ENCODE measurements at regions not wholly inside any gene's neighbourhood (a gene's known extent, or its start where the extent isn't known, plus 50 kb on each side); places are given as distances from the start of the nearest gene placed in this dataset.

GRCh38 chrX:39577206-39577984 is 520.4 kb downstream of the BCOR start:
- TF ChIP-seq MAFK (IDR thresholded peaks at IDR 0.05; ENCODE audit: low read length) (no peak), BCOR (IDR thresholded peaks at IDR 0.05) (no peak), CHD2 (IDR thresholded peaks at IDR 0.05; ENCODE audit: low read depth, low read length) (no peak)
